ENCODE measurements at regions not wholly inside any gene's neighbourhood (a gene's known extent, or its start where the extent isn't known, plus 50 kb on each side); places are given as distances from the start of the nearest gene placed in this dataset.

DNA sequence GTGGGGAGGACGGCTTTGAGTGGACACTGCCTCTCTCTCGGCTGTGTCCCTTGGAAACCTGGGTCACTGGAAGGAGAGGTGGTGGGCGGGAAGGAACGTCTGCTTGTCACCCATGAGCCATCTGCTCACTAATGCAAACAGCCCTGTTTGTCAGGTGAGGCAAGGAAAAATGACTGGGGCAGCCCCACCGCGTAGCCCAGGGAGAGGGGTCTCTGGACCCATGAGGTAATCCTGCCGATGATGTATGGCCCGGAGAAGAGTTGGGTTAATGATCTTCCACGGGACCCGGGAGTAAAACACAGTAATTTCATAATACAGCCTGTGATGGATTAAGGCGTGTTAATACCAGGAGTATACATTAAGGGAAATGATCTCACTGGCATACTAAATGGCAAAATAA is 197.0 kb downstream of the CYLD start:
- Histone ChIP-seq H3K27ac (ENCODE audit: low read length) (no peak overlapping the region), H3K4me1 (ENCODE audit: control insufficient read depth, low read depth, low read length) (no peaks in the 10 kb centered on the region), H3K27me3 (ENCODE audit: control insufficient read depth, insufficient read depth, low read length) (no peaks in the 10 kb centered on the region), H3K36me3 (ENCODE audit: control insufficient read depth, low read depth, low read length) (no peaks in the 10 kb centered on the region), H3K4me3 (ENCODE audit: low read length) (no peak overlapping the region), H3K9me3 (ENCODE audit: control insufficient read depth, low read depth, low read length) (no peaks in the 10 kb centered on the region), H3K9ac (ENCODE audit: low read length) (no peak overlapping the region)

DNA sequence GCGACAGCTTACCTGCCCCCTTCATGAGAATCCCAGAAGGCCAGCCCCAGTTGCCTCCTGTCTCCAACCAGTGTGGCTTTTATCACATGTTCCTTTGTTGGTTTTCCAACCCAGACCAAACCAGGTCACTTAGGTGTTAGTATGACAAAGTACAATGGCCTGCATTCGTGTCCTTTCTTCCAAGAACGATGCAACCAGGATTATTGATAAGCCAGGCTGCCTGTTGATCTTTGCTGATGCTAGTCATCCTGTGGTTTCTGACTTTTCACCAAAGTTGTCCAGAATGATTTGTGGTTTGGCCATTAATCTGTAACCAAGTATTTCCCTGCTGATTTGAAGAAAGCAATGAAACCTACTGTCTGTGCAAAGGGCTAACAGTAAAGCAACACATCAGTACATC is 191.4 kb downstream of the CYLD start:
- no peaks in the 10 kb centered on the region for H3K27me3 ChIP-seq (ENCODE audit: control insufficient read depth, insufficient read depth, low read length)
- no peaks in the 10 kb centered on the region for H3K36me3 ChIP-seq (ENCODE audit: control insufficient read depth, low read depth, low read length)
- no peak overlapping the region for H3K4me3 ChIP-seq (ENCODE audit: low read length)
- H3K9ac ChIP-seq (ENCODE audit: low read length): no peak overlapping the region
- H3K27ac ChIP-seq (ENCODE audit: low read length): no peak overlapping the region
- no peaks in the 10 kb centered on the region for H3K9me3 ChIP-seq (ENCODE audit: control insufficient read depth, low read depth, low read length)
- H3K4me1 ChIP-seq (ENCODE audit: control insufficient read depth, low read depth, low read length): no peaks in the 10 kb centered on the region

DNA sequence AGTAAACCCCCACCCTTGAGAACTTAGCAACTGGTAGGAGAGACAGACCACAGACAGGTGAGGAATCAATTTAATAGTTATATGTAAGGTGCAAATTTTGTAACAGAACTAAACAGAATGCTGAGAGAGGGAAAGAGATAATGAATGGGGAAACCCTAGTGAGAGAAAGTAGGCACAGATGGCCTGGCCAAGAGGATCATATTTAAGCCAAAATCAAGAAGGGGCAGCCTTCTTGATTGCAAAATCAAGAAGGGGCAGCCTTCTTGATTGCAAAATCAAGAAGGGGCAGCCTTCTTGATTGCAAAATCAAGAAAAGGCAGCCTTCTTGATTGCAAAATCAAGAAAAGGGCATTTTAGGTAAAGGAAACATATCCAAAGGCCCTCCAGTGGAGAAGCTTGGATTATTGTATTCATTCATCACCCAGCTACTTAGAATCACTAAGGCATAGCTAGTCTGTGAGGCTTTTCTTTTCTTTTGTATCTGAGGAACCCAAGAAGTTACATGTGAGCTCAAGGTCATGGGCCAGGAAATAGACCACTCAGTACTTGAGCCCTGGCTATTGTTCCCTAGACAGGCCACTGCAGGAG is 190.6 kb downstream of the CYLD start:
- H3K9me3 ChIP-seq (ENCODE audit: control insufficient read depth, low read depth, low read length): no peaks in the 10 kb centered on the region
- H3K4me3 ChIP-seq (ENCODE audit: low read length): no peak overlapping the region
- no peak overlapping the region for H3K9ac ChIP-seq (ENCODE audit: low read length)
- H3K27me3 ChIP-seq (ENCODE audit: control insufficient read depth, insufficient read depth, low read length): no peaks in the 10 kb centered on the region
- no peak overlapping the region for H3K27ac ChIP-seq (ENCODE audit: low read length)
- no peaks in the 10 kb centered on the region for H3K4me1 ChIP-seq (ENCODE audit: control insufficient read depth, low read depth, low read length)
- no peaks in the 10 kb centered on the region for H3K36me3 ChIP-seq (ENCODE audit: control insufficient read depth, low read depth, low read length)

DNA sequence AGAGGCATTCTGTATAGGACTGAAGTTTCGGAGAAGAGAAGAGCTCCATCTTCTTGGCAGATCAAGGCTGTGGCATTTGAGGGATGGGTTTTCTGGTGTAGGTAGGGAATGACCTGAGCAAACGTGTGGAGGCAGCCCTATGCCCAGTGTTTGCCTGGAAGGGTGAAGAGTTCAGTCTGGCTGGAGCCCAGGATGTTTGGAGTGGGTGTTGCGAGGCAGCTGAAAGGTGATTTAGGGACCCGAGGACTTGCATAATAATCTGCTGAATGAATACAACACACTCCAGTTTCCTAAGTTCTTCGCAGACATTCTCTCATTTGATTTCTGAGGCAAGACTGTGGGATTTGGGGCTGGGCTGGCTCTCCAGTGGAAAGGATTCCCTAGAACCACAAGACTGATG is 186.2 kb downstream of the CYLD start:
- Histone ChIP-seq H3K36me3 (ENCODE audit: control insufficient read depth, low read depth, low read length) (no peaks in the 10 kb centered on the region), H3K9me3 (ENCODE audit: control insufficient read depth, low read depth, low read length) (no peaks in the 10 kb centered on the region), H3K9ac (ENCODE audit: low read length) (no peak overlapping the region), H3K4me3 (ENCODE audit: low read length) (no peak overlapping the region), H3K4me1 (ENCODE audit: control insufficient read depth, low read depth, low read length) (no peaks in the 10 kb centered on the region), H3K27me3 (ENCODE audit: control insufficient read depth, insufficient read depth, low read length) (no peaks in the 10 kb centered on the region), H3K27ac (ENCODE audit: low read length) (no peak overlapping the region)

DNA sequence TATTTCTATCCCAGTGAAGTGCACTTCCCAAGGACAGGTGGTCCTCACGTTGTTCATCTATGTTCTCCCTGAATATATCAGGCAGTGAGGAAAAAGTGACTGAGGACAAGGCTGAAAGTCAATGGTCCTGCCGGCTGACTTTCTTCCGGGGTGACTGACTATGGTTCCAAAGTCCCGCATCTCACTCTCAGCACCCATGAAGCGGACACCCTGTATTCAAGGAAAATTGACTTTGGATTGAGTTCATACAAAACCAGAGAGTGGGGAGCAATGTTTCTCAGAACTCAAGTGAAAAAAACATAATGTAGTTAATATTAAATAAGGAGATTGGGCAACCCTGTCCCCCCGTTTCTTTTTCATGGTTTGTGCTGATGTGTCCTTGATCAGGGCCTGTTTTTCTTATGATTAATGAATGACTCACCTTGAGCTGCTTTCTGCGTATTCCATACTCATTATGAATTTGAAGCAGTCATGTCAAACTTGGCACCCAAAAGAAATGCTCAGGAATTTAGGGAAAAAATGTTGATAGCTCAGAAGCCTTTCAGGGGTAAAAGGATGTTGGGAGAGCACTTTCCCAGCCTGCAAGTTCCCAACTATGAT is 184.0 kb downstream of the CYLD start:
- Histone ChIP-seq H3K4me1 (ENCODE audit: control insufficient read depth, low read depth, low read length) (no peaks in the 10 kb centered on the region), H3K9ac (ENCODE audit: low read length) (no peak overlapping the region), H3K36me3 (ENCODE audit: control insufficient read depth, low read depth, low read length) (no peaks in the 10 kb centered on the region), H3K27me3 (ENCODE audit: control insufficient read depth, insufficient read depth, low read length) (no peaks in the 10 kb centered on the region), H3K9me3 (ENCODE audit: control insufficient read depth, low read depth, low read length) (no peaks in the 10 kb centered on the region), H3K4me3 (ENCODE audit: low read length) (no peak overlapping the region), H3K27ac (ENCODE audit: low read length) (no peak overlapping the region)

DNA sequence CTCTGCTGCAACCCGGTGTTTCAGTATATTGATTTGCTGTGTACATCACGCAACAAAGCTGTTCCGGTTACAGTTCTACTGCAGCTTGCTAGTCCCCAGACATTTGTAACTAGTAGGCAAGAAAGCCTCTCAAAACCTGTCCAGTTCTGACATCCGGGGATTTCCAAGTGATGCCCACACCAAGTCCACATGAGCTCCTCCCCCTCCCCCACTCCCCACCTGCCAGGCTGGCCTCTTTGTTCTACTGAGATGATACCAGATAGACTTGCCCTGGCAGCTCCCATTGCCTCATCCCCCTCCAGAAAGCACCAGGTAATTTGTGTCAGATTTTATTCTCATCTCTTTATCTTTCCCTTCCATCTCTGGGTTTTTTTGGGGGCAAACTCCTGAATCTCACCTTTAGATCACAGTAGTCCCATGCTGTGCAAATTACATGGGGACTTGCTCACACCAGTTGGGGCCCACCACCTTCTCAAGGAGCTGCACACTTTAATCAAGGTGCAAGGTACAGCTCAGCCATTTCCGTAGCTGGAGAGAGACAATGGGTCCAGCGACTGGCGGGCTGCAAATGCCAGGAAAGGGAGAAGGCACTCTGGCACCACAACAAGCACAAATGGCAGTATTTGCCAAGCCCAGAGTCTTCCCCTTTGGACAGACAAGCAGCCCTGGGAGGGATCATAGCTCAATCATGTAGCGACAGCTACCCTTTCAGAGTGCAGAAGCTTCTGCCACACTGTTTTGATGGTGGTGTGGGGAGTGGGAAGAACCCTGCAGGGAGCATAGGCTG is 183.1 kb downstream of the CYLD start:
- H3K4me3 ChIP-seq (ENCODE audit: low read length): no peak overlapping the region
- no peaks in the 10 kb centered on the region for H3K4me1 ChIP-seq (ENCODE audit: control insufficient read depth, low read depth, low read length)
- H3K36me3 ChIP-seq (ENCODE audit: control insufficient read depth, low read depth, low read length): no peaks in the 10 kb centered on the region
- H3K27ac ChIP-seq (ENCODE audit: low read length): no peak overlapping the region
- H3K27me3 ChIP-seq (ENCODE audit: control insufficient read depth, insufficient read depth, low read length): no peaks in the 10 kb centered on the region
- no peak overlapping the region for H3K9ac ChIP-seq (ENCODE audit: low read length)
- no peaks in the 10 kb centered on the region for H3K9me3 ChIP-seq (ENCODE audit: control insufficient read depth, low read depth, low read length)

DNA sequence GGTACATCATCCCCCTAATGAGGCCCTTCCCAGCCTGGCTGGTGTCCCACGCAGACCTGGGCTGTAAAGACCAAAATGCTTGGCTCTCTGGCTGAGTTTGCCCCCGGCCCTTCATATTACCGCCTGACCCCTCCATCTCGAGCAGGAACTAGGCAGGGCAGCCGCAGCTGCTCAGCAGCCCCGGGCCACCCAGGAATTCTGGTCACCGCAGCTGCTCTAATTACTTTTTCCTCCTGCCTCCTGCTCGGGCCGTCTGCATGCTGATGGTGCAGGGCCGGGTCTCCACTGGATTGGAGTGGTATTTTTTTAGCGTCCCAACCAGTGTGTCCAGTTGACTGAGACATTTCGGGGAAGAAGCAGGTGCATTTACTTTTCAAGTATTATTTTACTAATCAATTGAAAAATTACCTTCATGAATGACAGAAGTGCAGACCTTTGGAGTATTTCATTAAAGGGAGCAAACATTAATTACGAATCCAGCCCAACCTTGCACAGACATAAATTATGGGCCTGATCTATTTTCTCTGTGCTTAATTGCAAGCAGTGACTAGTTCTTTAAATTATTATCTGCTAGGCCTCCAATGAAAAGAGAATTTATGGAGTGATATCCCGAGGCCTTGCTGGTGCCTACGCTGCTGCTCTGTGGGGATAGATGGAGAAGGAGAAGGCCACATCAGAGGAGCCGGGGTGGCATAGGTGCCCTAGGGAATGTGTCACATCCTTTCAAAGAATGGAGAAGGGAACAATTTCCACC is 176.2 kb downstream of the CYLD start:
- Histone ChIP-seq H3K4me1 (ENCODE audit: control insufficient read depth, low read depth, low read length) (no peaks in the 10 kb centered on the region), H3K9ac (ENCODE audit: low read length) (no peak overlapping the region), H3K27me3 (ENCODE audit: control insufficient read depth, insufficient read depth, low read length) (no peaks in the 10 kb centered on the region), H3K4me3 (ENCODE audit: low read length) (no peak overlapping the region), H3K36me3 (ENCODE audit: control insufficient read depth, low read depth, low read length) (no peaks in the 10 kb centered on the region), H3K27ac (ENCODE audit: low read length) (no peak overlapping the region), H3K9me3 (ENCODE audit: control insufficient read depth, low read depth, low read length) (no peaks in the 10 kb centered on the region)

DNA sequence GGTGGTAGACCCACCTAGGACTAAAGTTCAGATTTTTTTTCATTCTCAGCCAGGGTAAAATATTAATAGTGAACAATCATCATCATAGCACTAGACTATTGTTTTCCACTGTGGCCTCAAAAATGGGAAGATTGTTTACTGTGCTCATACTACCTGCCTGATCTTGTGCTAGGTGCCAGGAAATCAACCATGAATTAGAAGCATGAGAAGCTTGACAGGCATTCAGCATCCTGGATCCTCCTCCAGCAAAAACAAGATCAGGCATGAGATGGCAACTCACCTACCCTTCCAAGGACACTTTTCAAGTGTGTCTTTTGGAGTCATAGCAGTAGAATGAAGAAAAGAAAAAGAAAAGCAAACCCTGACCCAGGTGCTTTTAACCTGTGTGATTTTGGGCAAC is 174.2 kb downstream of the CYLD start:
- H3K9ac ChIP-seq (ENCODE audit: low read length): no peak overlapping the region
- H3K27me3 ChIP-seq (ENCODE audit: control insufficient read depth, insufficient read depth, low read length): no peaks in the 10 kb centered on the region
- no peaks in the 10 kb centered on the region for H3K36me3 ChIP-seq (ENCODE audit: control insufficient read depth, low read depth, low read length)
- no peak overlapping the region for H3K27ac ChIP-seq (ENCODE audit: low read length)
- H3K4me3 ChIP-seq (ENCODE audit: low read length): no peak overlapping the region
- H3K4me1 ChIP-seq (ENCODE audit: control insufficient read depth, low read depth, low read length): no peaks in the 10 kb centered on the region
- H3K9me3 ChIP-seq (ENCODE audit: control insufficient read depth, low read depth, low read length): no peaks in the 10 kb centered on the region

DNA sequence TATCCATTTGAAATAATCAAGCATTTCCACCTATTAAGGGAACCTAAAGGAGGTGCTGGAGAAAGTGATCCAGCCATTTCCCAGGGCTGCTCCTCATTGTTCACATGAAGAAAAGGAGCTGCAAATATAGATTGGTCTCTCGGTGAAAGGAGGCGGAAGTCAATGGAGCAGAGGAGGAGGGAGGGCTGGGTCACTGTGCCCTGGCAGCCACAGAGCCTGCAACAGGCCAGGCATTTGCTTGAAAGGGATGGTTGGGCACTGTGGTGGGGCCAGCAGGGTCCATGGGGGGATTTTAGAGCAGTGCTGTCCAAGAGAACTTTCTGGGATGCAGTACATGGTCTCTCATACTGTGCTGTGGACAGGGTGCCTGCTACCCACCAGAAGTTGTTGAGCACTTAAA is 173.2 kb downstream of the CYLD start:
- Histone ChIP-seq H3K27me3 (ENCODE audit: control insufficient read depth, insufficient read depth, low read length) (no peaks in the 10 kb centered on the region), H3K27ac (ENCODE audit: low read length) (no peak overlapping the region), H3K9me3 (ENCODE audit: control insufficient read depth, low read depth, low read length) (no peaks in the 10 kb centered on the region), H3K36me3 (ENCODE audit: control insufficient read depth, low read depth, low read length) (no peaks in the 10 kb centered on the region), H3K4me1 (ENCODE audit: control insufficient read depth, low read depth, low read length) (no peaks in the 10 kb centered on the region), H3K4me3 (ENCODE audit: low read length) (no peak overlapping the region), H3K9ac (ENCODE audit: low read length) (no peak overlapping the region)

DNA sequence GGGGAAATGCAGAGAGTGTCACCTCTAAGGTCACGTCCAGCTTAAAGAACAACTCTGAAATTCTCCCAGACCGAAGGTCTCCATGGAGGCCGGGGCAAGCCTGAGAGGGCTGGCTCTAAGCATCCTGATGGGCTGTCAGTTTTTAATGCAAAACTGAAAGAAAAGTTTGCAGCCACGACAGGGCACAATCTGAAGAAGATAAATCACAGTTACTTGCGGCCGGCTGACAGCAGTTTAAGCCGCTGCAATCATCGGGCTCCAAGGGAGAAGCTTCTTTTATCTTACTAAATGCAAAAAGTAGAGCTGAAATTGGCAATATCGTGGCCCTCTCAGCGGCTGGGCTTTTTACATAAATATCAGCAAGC is 168.8 kb downstream of the CYLD start:
- H3K9ac ChIP-seq (ENCODE audit: low read length): no peak overlapping the region
- H3K4me3 ChIP-seq (ENCODE audit: low read length): no peak overlapping the region
- no peak overlapping the region for H3K27ac ChIP-seq (ENCODE audit: low read length)
- no peaks in the 10 kb centered on the region for H3K36me3 ChIP-seq (ENCODE audit: control insufficient read depth, low read depth, low read length)
- H3K27me3 ChIP-seq (ENCODE audit: control insufficient read depth, insufficient read depth, low read length): no peaks in the 10 kb centered on the region
- no peaks in the 10 kb centered on the region for H3K9me3 ChIP-seq (ENCODE audit: control insufficient read depth, low read depth, low read length)
- no peaks in the 10 kb centered on the region for H3K4me1 ChIP-seq (ENCODE audit: control insufficient read depth, low read depth, low read length)

DNA sequence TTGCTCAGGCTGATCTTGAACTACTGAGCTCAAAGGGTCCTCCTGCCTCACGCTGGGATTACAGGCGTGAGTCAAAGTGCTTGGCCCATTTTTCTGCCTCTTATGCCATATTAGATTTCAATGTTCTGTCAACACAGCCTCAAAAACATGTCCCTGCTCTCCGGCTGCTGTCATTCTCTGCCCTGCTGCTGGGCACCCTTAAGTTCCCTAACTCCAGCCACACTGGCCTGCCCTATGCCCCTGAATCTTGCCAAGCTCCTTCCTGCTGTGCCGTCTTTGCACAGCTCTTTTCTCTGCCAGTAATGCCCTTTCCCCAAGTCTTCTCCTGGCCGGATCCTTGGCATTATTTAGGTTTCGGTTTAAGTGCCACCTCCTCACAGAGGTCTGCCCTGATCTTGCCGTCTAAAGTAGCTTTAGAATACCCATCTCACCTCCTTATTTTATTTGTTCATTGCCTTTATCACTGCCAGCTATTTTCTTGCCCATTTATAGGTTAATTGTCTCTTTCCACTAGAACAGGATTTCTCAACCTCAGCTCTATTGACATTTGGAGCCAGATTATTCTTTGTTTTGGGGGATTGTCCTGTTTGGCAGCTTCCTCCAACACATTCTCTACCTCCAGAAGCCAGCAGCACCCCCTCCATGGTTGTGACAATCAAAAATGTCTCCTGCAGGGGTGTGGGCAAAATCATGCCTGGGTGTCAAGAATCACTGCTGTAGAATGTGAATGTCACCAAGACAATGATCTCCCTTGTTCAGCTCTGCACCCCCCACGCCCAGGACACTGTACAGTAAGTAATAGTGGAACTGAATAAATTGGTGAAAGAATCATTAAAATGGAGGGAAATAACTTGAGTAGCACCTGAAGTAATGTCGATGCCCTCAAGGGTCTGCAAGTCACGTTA is 168.2 kb downstream of the CYLD start:
- no peak overlapping the region for H3K27ac ChIP-seq (ENCODE audit: low read length)
- H3K4me1 ChIP-seq (ENCODE audit: control insufficient read depth, low read depth, low read length): no peaks in the 10 kb centered on the region
- H3K4me3 ChIP-seq (ENCODE audit: low read length): no peak overlapping the region
- no peaks in the 10 kb centered on the region for H3K36me3 ChIP-seq (ENCODE audit: control insufficient read depth, low read depth, low read length)
- H3K9ac ChIP-seq (ENCODE audit: low read length): no peak overlapping the region
- H3K27me3 ChIP-seq (ENCODE audit: control insufficient read depth, insufficient read depth, low read length): no peaks in the 10 kb centered on the region
- no peaks in the 10 kb centered on the region for H3K9me3 ChIP-seq (ENCODE audit: control insufficient read depth, low read depth, low read length)
